WI38 (cell line): ENCODE measurements at regions not wholly inside any gene's neighbourhood (a gene's known extent, or its start where the extent isn't known, plus 50 kb on each side); places are given as distances from the start of the nearest gene placed in this dataset.

Experiments used
- H3K4me3 ChIP-seq: 2 replicates; pipeline ENCODE4 v1.5.1; 2011; ENCODE audit warnings: low read depth, mild to moderate bottlenecking, control low read depth, low read length
- TF ChIP-seq, protein P1 (sequence below): IDR thresholded peaks from 2 replicates; pipeline ENCODE4 v1.5.1; 2012; ENCODE audit warnings: low read depth, mild to moderate bottlenecking, control low read depth, low read length

- TF ChIP-seq, protein P1, sequence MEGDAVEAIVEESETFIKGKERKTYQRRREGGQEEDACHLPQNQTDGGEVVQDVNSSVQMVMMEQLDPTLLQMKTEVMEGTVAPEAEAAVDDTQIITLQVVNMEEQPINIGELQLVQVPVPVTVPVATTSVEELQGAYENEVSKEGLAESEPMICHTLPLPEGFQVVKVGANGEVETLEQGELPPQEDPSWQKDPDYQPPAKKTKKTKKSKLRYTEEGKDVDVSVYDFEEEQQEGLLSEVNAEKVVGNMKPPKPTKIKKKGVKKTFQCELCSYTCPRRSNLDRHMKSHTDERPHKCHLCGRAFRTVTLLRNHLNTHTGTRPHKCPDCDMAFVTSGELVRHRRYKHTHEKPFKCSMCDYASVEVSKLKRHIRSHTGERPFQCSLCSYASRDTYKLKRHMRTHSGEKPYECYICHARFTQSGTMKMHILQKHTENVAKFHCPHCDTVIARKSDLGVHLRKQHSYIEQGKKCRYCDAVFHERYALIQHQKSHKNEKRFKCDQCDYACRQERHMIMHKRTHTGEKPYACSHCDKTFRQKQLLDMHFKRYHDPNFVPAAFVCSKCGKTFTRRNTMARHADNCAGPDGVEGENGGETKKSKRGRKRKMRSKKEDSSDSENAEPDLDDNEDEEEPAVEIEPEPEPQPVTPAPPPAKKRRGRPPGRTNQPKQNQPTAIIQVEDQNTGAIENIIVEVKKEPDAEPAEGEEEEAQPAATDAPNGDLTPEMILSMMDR = no peak
- no peak overlapping the region for H3K4me3 ChIP-seq
Measured at GRCh38 chr4:65868096-65868824, 198.0 kb upstream of the EPHA5 start.

DNA sequence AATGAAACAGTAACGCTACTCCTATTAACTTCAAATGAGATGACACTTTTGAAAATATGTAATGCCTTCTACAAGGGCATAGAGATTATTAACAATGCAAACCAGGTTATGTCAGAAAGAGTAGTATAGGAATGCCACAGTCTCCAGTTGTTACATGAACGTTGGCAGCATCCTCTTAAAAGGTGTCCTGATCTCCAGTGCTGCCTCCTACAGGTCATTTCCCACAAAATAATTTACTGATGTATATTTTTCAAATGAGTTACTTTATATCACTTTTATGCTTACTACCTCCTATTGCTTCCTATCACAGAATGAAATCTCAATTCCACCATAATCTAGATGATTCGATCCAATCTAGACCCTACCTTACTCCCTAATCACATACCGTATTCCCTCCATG lies 195.2 kb upstream of the EPHA5 start:
- TF ChIP-seq, protein P1 = no peak
- H3K4me3 ChIP-seq = no peak overlapping the region

DNA sequence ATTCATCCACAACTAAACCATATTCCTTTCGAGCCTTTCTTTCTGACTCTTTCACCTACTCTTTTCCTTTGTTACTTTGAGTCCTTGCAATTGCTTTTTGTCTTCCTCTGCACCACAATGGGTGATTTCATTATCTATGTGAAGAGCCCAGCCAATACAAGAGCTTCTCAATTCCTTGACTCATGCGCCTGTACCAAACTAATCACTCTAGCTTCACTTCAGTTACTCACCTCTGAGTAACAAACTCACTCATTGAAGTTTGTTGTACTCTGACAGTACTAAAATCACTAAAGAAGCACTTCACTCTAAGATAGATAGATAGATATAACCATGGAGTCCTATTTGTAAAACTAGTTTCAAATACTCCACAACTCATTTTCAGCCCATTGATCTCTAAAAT lies 191.7 kb upstream of the EPHA5 start:
- TF ChIP-seq, protein P1 = no peak
- H3K4me3 ChIP-seq = no peak overlapping the region

GRCh38 chr4:65845199-65845773 lies 175.0 kb upstream of the EPHA5 start:
- H3K4me3 ChIP-seq = no peak overlapping the region
- TF ChIP-seq, protein P1 = no peak

DNA sequence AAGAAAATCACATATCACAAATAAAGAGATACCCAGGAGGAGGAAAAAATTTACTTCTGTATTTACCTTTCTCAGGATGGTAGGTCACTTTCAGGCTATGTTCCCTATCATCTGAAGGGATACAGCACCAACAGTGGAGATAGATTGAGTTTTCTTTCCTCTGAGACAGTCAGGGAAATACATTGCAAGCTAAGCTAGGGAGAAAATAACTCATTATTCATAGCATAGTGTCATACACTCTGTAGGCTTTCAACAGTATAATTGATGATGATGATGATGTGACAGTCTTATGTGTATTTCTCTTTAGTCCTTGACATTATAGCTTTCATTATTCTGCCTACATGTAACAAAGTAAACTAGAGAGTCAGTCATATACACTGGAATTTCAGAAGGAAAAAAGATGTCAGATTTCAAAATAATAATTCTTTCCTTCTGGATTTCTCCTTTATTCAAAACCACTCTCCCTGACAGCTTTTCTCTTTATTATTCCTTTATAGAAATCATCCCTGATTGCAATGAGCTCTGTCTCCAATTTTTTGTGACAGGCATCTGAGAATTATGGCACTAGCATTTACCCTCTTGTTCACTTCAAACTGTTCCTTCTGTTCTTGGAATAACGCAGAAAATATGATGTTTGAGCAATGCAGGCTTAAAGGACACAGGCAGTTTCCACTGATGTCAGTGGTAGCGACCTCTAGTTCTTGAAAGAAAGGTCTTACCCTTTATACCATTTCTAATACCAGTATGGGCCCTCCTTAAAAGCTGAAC lies 169.1 kb upstream of the EPHA5 start:
- no peak overlapping the region for H3K4me3 ChIP-seq

GRCh38 chr4:65834707-65835106 lies 164.4 kb upstream of the EPHA5 start:
- H3K4me3 ChIP-seq = no peak overlapping the region

More for the DNA sequence above, 169.1 kb upstream of the EPHA5 start:
- TF ChIP-seq, protein P1 = no peak

More at GRCh38 chr4:65834707-65835106, 164.4 kb upstream of the EPHA5 start:
- TF ChIP-seq, protein P1 = no peak
